HCT116 (cell line): ENCODE measurements at regions not wholly inside any gene's neighbourhood (a gene's known extent, or its start where the extent isn't known, plus 50 kb on each side); places are given as distances from the start of the nearest gene placed in this dataset.

Source experiments
- ATAC-seq: fragments of 200-7000 bp; cut with Tn5 transposase; 2 replicates; pipeline ENCODE4 v1.9.1; 2020; ENCODE audit warnings: mild to moderate bottlenecking, moderate library complexity
- BruUV-seq: library from RNA; stranded (reverse); fragments of 400-500 nt; replicated peaks from 2 replicates; lab custom pipeline; 2021; lab: Mats Ljungman, UMichigan
- CTCF ChIA-PET: fragments of 300-600 bp; sonication (Branson Sonifier 250); formaldehyde crosslinking; loops from one replicate; lab custom pipeline; 2021; ENCODE audit warnings: antibody characterized with exemption; lab: Charles Lee
- POLR2A ChIA-PET: fragments of 300-600, 350-600 bp; sonication (Branson Sonifier 250); formaldehyde crosslinking; loops from one replicate; lab custom pipeline; 2021; ENCODE audit warnings: antibody characterized with exemption; lab: Charles Lee
- RAD21 ChIA-PET, 2 experiments: fragments of 300-600 bp; sonication (Branson Sonifier 250); formaldehyde crosslinking; loops; one replicate each; lab custom pipeline; 2023; ENCODE audit warnings: low total read pairs in 2 of 2; ENCODE audit not compliant: uncharacterized antibody in 2 of 2, unreplicated experiment in 2 of 2, low non-redundant PET in 1 of 2; lab: Charles Lee
- DNase-seq: peaks from one replicate; pipeline ENCODE4 v3.0.0-alpha.2; 2010; ENCODE audit warnings: low read depth, low spot score
- H2AFZ ChIP-seq: fragments of 200-600 bp; shearing (Covaris generic), sonication (generic); 2 replicates; pipeline ENCODE4 v1.6.1; 2017; ENCODE audit warnings: low read depth, mixed run types, mixed read lengths, antibody characterized with exemption, low read length; ENCODE audit not compliant: poor library complexity, severe bottlenecking
- H3K27ac ChIP-seq: 2 replicates; pipeline ENCODE4 v1.5.1; 2012; ENCODE audit warnings: low read depth, low read length
- H3K27me3 ChIP-seq: fragments of 200-600 bp; sonication (generic); 2 replicates; pipeline ENCODE4 v1.6.1; 2016; ENCODE audit warnings: mixed run types, low read length, mixed read lengths; ENCODE audit not compliant: insufficient read depth
- H3K36me3 ChIP-seq, 2 experiments: fragments of 200-500 bp in 1 of 2; fragments of 200-600 bp in 1 of 2; sonication (Bioruptor generic) in 1 of 2; sonication (generic) in 1 of 2; 2 replicates each; pipeline versions ENCODE4 v1.5.1 to v1.6.1; 2014 to 2016; ENCODE audit warnings: low read length in 2 of 2, inconsistent platforms in 1 of 2, mixed read lengths in 1 of 2, mixed run types in 1 of 2; ENCODE audit not compliant: insufficient read depth in 2 of 2, control insufficient read depth in 1 of 2
- H3K4me1 ChIP-seq, 2 experiments: fragments of 200-600 bp in 1 of 2; sonication (generic) in 1 of 2; 2 replicates each; pipeline versions ENCODE4 v1.5.1 to v1.6.1; 2012 to 2017; ENCODE audit warnings: low read length in 2 of 2, inconsistent platforms in 1 of 2, mild to moderate bottlenecking in 1 of 2, mixed read lengths in 1 of 2, mixed run types in 1 of 2, moderate library complexity in 1 of 2; ENCODE audit not compliant: insufficient read depth in 2 of 2, control insufficient read depth in 1 of 2
- H3K4me2 ChIP-seq: fragments of 200-600 bp; sonication (generic); 2 replicates; pipeline ENCODE4 v1.6.1; 2017; ENCODE audit warnings: mixed run types, low read length, mixed read lengths
- H3K4me3 ChIP-seq, 2 experiments: fragments of 200-600 bp in 1 of 2; sonication (generic) in 1 of 2; replicated peaks in 1 of 2; 2 replicates each; pipeline ENCODE4 v1.5.1; 2011 to 2016; ENCODE audit warnings: low read length in 2 of 2, control low read depth in 1 of 2, low read depth in 1 of 2, mild to moderate bottlenecking in 1 of 2, mixed read lengths in 1 of 2, mixed run types in 1 of 2
- H3K79me2 ChIP-seq: fragments of 200-600 bp; sonication (generic); 2 replicates; pipeline ENCODE4 v1.6.1; 2017; ENCODE audit warnings: mild to moderate bottlenecking, mixed run types, low read length, moderate library complexity, mixed read lengths; ENCODE audit not compliant: insufficient read depth
- H3K9ac ChIP-seq: fragments of 200-600 bp; sonication (generic); 2 replicates; pipeline ENCODE4 v1.6.1; 2016; ENCODE audit warnings: low read length, mixed read lengths
- H3K9me2 ChIP-seq: fragments of 200-600 bp; sonication (generic), shearing (Covaris generic); 2 replicates; pipeline ENCODE4 v1.6.1; 2017; ENCODE audit warnings: mixed run types, mild to moderate bottlenecking, moderate library complexity; ENCODE audit not compliant: insufficient read depth
- H3K9me3 ChIP-seq, 2 experiments: fragments of 200-500 bp in 1 of 2; fragments of 200-600 bp in 1 of 2; sonication (Bioruptor generic) in 1 of 2; sonication (generic) in 1 of 2; 2 replicates each; pipeline ENCODE4 v1.6.1; 2014 to 2017; ENCODE audit warnings: low read length in 2 of 2, mixed read lengths in 2 of 2, inconsistent platforms in 1 of 2, low read depth in 1 of 2, mild to moderate bottlenecking in 1 of 2, mixed run types in 1 of 2, moderate library complexity in 1 of 2; ENCODE audit not compliant: control insufficient read depth in 1 of 2, insufficient read depth in 1 of 2
- H4K20me1 ChIP-seq: fragments of 200-600 bp; sonication (generic), shearing (Covaris generic); 2 replicates; pipeline ENCODE4 v1.6.1; 2017; ENCODE audit warnings: mixed run types, mild to moderate bottlenecking, moderate library complexity; ENCODE audit not compliant: insufficient read depth
- CBX3 ChIP-seq: IDR thresholded peaks from 2 replicates; pipeline ENCODE4 v1.6.1; 2012; ENCODE audit warnings: low read depth
- EGR1 ChIP-seq: IDR thresholded peaks from 2 replicates; pipeline ENCODE4 v1.6.1; 2012; ENCODE audit warnings: low read depth
- EZH2phosphoT487 ChIP-seq: fragments of 200-600 bp; IDR thresholded peaks from 2 replicates; pipeline ENCODE4 v1.6.1; 2018; ENCODE audit warnings: antibody characterized with exemption, borderline replicate concordance
- FOSL1 ChIP-seq: IDR thresholded peaks from 2 replicates; pipeline ENCODE4 v1.6.1; 2012; ENCODE audit warnings: low read depth
- POLR2A ChIP-seq: IDR thresholded peaks from 2 replicates; pipeline ENCODE4 v1.7.0; 2011; ENCODE audit warnings: borderline replicate concordance; ENCODE audit not compliant: insufficient read depth, insufficient read length; ENCODE audit errors: extremely low read depth
- RAD21 ChIP-seq: IDR thresholded peaks from 2 replicates; pipeline ENCODE4 v1.6.1; 2012; ENCODE audit warnings: low read depth, mild to moderate bottlenecking
- SRF ChIP-seq: IDR thresholded peaks from 2 replicates; pipeline ENCODE4 v1.6.1; 2012; ENCODE audit warnings: low read depth
- TCF7L2 ChIP-seq: IDR thresholded peaks from 2 replicates; pipeline ENCODE4 v1.7.0; 2011; ENCODE audit warnings: borderline replicate concordance, inconsistent platforms; ENCODE audit not compliant: insufficient read depth, insufficient read length; ENCODE audit errors: extremely low read depth
- YY1 ChIP-seq: IDR thresholded peaks from 2 replicates; pipeline ENCODE4 v1.6.1; 2011; ENCODE audit warnings: low read length, low read depth, moderate library complexity, mild to moderate bottlenecking; ENCODE audit not compliant: insufficient replicate concordance; ENCODE audit errors: extremely low read depth
- intact Hi-C: fragments of 100-400 bp; cut with micrococcal nuclease; formaldehyde crosslinking; loops from 2 replicates; pipeline ENCODE4 v1.10.0; 2022
- TF ChIP-seq, protein P1 (sequence below): IDR thresholded peaks from 2 replicates; pipeline ENCODE4 v1.6.1; 2011; ENCODE audit warnings: mild to moderate bottlenecking, low read length, moderate library complexity; ENCODE audit not compliant: insufficient replicate concordance; ENCODE audit errors: extremely low read depth
- TF ChIP-seq, protein P2 (sequence below): IDR thresholded peaks from 2 replicates; pipeline ENCODE4 v1.6.1; 2012

DNA sequence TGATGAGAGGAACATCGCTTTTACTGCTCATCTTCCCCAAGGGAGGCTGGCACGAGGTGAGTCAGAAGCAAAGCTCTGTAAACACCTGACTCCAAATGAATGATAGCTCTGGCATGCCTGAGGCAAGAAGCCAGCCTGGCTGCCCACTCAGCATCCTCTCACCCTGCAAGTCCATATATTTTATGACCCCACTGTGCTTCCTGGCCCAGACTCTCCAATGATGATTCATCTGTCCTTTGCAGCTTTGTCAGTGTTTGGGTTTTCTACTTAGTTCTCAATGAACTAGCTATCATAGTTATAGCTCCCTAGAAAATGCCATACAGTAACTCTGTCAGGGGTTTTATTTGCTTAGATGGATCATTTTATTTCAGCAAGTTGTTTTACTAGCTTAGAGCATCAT, 52.1 kb upstream of the FSTL4 start:
- intact Hi-C loops = no loop called here
- POLR2A ChIA-PET = no interaction called here
- peak; percentile 12 for DNase-seq

More for the DNA sequence above, 52.1 kb upstream of the FSTL4 start:
- Histone ChIP-seq H3K4me1 (peaks cover 0 to 15% of the 10 kb centered on the region in 2 experiments; a peak in 2 of 4 replicates), H3K4me3 (no peak overlapping the region), H3K9me3 (no peaks in the 10 kb centered on the region), H3K27me3 (peaks cover 23% of the 10 kb centered on the region), H3K36me3 (no peaks in the 10 kb centered on the region), H3K4me2 (0 out of 2 replicates have a peak overlapping the region, but pooled peaks have one; percentile 5), H3K9ac (no peak overlapping the region), H3K27ac (no peak overlapping the region), H2AFZ (no peak overlapping the region), H4K20me1 (no peaks in the 10 kb centered on the region), H3K9me2 (no peaks in the 10 kb centered on the region), H3K79me2 (no peaks in the 10 kb centered on the region)
- CTCF ChIA-PET = no interaction called here
- RAD21 ChIA-PET = no interaction called here
- peak; percentile 63; the same call in 1 of the 2 replicates for ATAC-seq
- no TSS peak for BruUV-seq
- no peak for TF ChIP-seq POLR2A
- TF ChIP-seq EGR1 = no peak
- no peak for TF ChIP-seq SRF
- TF ChIP-seq, protein P1, sequence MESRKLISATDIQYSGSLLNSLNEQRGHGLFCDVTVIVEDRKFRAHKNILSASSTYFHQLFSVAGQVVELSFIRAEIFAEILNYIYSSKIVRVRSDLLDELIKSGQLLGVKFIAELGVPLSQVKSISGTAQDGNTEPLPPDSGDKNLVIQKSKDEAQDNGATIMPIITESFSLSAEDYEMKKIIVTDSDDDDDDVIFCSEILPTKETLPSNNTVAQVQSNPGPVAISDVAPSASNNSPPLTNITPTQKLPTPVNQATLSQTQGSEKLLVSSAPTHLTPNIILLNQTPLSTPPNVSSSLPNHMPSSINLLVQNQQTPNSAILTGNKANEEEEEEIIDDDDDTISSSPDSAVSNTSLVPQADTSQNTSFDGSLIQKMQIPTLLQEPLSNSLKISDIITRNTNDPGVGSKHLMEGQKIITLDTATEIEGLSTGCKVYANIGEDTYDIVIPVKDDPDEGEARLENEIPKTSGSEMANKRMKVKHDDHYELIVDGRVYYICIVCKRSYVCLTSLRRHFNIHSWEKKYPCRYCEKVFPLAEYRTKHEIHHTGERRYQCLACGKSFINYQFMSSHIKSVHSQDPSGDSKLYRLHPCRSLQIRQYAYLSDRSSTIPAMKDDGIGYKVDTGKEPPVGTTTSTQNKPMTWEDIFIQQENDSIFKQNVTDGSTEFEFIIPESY = no peak
- no peak for TF ChIP-seq YY1
- no peak for TF ChIP-seq RAD21
- no peak for TF ChIP-seq EZH2phosphoT487
- TF ChIP-seq CBX3 = no peak
- TF ChIP-seq, protein P2, sequence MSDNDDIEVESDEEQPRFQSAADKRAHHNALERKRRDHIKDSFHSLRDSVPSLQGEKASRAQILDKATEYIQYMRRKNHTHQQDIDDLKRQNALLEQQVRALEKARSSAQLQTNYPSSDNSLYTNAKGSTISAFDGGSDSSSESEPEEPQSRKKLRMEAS = 0 out of 2 replicates have a peak, but pooled peaks have one; percentile 23
- peak; percentile 37; the same call in 1 of the 2 replicates for TF ChIP-seq FOSL1
- TF ChIP-seq TCF7L2 = no peak
